Tibial artery (tissue), 4 donors: ENCODE measurements at regions not wholly inside any gene's neighbourhood (a gene's known extent, or its start where the extent isn't known, plus 50 kb on each side); places are given as distances from the start of the nearest gene placed in this dataset.
"Not testable (repeated sequence)": the region's sequence is repeated elsewhere in the genome, so short reads cannot be mapped to it uniquely, and the experiment has no call there.

ENCODE experiments used
- DNase-seq, 2 donors: peaks; one replicate each; pipeline ENCODE4 v3.0.0-alpha.2; 2019
- H3K27ac ChIP-seq, 2 donors: fragments of 200-600 bp; sonication (generic) in 1 of 2; 1 replicate in 1 of 2; 2 replicates in 1 of 2; pipeline ENCODE4 v1.5.1; 2018 to 2019; ENCODE audit warnings: mild to moderate bottlenecking in 1 of 2
- H3K27me3 ChIP-seq, 2 donors: fragments of 200-600 bp; sonication (generic) in 1 of 2; one replicate each; pipeline versions ENCODE4 v1.5.1 to v1.6.0; 2016 to 2019
- H3K36me3 ChIP-seq, 3 donors: fragments of 200-600 bp; sonication (generic) in 2 of 3; one replicate each; pipeline ENCODE4 v1.5.1; 2016 to 2019; ENCODE audit warnings: mild to moderate bottlenecking in 2 of 3
- H3K4me1 ChIP-seq, 4 donors: fragments of 200-600 bp; sonication (generic) in 2 of 4; 1 replicate in 3 of 4; 2 replicates in 1 of 4; pipeline ENCODE4 v1.5.1; 2016 to 2019
- H3K4me3 ChIP-seq, 2 donors: fragments of 200-600 bp; sonication (generic) in 1 of 2; 1 replicate in 1 of 2; 2 replicates in 1 of 2; pipeline ENCODE4 v1.5.1; 2018 to 2019; ENCODE audit warnings: mild to moderate bottlenecking in 2 of 2
- H3K9me3 ChIP-seq, 3 donors: fragments of 200-600 bp; sonication (generic) in 1 of 3; one replicate each; pipeline ENCODE4 v1.5.1; 2016 to 2019
- intact Hi-C: fragments of 100-400 bp; cut with DNase I; formaldehyde crosslinking; loops from one replicate; pipeline ENCODE4 v1.15.0; 2023; ENCODE audit warnings: low total_unique reads
- TF ChIP-seq, protein P1 (sequence below), 2 experiments: fragments of 200-600 bp in 1 of 2; fragments of 450-650 bp in 1 of 2; IDR thresholded peaks; one replicate each; pipeline ENCODE4 v1.5.1; 2017 to 2019; ENCODE audit warnings: antibody characterized with exemption in 2 of 2, mild to moderate bottlenecking in 1 of 2, moderate library complexity in 1 of 2

DNA sequence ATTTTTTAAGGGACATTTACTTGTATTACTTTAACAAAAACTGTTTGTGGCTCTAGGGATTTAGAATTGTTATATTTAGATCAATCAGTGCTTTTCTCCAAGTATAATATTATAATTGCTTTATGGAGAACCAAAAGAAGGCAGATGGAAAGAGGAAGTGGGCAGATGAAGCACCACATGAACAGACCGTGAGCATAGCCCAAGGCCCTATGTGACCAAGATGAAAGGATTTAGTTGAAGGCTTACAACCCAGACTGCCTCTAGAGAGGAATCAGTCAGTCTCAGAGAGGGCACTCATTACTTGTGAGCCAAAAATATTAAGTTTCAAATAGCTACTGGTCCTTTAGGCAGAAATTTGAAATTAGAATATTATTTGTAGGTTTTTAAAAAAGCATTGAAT lies 102.3 kb upstream of the IMPG1 start:
- H3K27ac ChIP-seq, result no peak overlapping the region
- intact Hi-C loops, result no loop called here
- no peak overlapping the region for H3K4me3 ChIP-seq
- H3K9me3 ChIP-seq, result no peaks in the 10 kb centered on the region
- DNase-seq, result no peak
- H3K36me3 ChIP-seq, result no peaks in the 10 kb centered on the region
- no peaks in the 10 kb centered on the region for H3K27me3 ChIP-seq
- TF ChIP-seq, protein P1, sequence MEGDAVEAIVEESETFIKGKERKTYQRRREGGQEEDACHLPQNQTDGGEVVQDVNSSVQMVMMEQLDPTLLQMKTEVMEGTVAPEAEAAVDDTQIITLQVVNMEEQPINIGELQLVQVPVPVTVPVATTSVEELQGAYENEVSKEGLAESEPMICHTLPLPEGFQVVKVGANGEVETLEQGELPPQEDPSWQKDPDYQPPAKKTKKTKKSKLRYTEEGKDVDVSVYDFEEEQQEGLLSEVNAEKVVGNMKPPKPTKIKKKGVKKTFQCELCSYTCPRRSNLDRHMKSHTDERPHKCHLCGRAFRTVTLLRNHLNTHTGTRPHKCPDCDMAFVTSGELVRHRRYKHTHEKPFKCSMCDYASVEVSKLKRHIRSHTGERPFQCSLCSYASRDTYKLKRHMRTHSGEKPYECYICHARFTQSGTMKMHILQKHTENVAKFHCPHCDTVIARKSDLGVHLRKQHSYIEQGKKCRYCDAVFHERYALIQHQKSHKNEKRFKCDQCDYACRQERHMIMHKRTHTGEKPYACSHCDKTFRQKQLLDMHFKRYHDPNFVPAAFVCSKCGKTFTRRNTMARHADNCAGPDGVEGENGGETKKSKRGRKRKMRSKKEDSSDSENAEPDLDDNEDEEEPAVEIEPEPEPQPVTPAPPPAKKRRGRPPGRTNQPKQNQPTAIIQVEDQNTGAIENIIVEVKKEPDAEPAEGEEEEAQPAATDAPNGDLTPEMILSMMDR (IDR thresholded peaks at IDR 0.05), result no peak
- H3K4me1 ChIP-seq, result no peaks in the 10 kb centered on the region

DNA sequence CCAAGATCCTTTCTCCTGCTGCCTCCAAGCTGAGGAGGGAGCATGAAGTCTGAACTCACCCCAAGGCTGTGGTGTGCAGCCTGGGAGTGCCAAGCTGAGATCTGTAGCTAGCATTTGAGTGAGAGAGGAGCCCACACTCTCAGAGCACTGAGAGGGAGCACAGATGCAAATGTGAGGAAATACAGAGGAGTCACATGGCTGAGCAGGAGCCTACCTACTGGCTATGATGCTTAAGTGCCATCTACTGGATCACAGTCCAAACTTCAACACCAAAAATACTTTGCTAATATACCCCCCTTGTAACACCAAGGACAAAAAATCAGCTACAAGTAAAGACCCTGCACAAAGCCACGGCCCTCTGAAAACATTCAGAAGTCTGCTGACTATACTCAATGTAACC lies 94.4 kb upstream of the IMPG1 start:
- H3K9me3 ChIP-seq, result no peaks in the 10 kb centered on the region
- no peaks in the 10 kb centered on the region for H3K36me3 ChIP-seq
- H3K4me3 ChIP-seq, result no peak overlapping the region
- TF ChIP-seq, protein P1 (IDR thresholded peaks at IDR 0.05), result no peak
- H3K4me1 ChIP-seq, result no peaks in the 10 kb centered on the region
- H3K27ac ChIP-seq, result no peak overlapping the region
- no peaks in the 10 kb centered on the region for H3K27me3 ChIP-seq
- no peak for DNase-seq
- intact Hi-C loops, result no loop called here

DNA sequence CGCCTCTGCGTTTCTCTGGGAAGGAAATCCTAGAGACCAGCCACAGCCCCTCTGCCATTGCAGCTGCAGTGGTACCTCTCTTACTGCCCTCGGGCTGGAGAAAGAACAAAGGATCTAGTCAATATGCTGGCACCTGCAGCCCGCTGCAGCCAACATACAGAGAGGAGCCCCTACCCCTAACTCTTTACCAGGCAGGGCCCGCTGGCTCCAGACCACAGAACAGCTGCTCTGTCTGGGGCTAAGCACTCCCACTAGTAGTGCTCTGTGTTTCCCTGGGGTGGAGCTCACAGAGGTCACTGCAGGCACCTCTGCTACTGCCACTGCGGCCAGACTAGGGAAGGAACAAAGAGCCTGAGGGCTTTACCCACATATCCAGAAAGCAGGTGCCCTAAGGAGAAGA lies 93.8 kb upstream of the IMPG1 start:
- no peak for DNase-seq
- intact Hi-C loops, result no loop called here
- no peaks in the 10 kb centered on the region for H3K27me3 ChIP-seq

DNA sequence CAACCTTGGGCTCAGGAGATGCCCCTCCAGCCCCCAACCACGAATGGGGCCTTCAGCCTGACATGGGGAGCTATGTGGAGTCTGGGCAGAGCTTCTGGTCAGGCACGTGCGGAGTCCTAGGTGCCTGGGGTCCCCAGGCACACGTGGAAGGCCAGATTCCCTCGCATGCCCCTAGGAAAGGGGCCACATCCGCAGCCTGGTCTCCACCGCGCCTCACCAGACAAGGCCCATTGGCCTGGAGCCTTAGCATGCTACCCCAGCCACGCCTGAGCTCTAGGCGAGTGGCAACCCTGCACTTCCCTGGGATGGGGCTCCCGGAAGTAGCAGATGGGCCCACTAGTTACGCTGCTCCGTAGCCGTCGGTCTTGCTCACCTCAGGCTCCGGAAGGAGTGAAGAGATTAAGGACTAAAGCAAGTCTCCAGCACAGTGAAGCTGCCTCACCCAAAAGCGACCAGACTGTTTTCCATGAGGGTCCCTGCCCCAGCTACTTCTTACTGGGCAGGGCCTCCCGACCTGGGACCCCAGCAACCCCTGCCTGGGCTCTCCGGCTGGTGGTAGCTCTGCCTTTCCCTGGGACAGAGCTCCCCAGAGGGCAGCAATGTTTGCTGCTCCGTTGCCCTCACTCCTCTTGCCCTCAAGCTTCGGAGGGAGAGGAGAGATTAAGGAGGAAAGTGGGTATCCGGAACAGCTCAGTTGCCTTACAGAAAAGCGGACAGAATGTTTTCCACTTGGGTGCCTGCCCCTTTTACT lies 93.2 kb upstream of the IMPG1 start:
- intact Hi-C loops, result loop anchor here (2.0 kb wide), 1 partner anchor 73 kb away; no protein-coding TSS in a partner anchor
- Histone ChIP-seq H3K9me3 (no peaks in the 10 kb centered on the region), H3K4me1 (no peaks in the 10 kb centered on the region), H3K4me3 (no peak overlapping the region), H3K27ac (no peak overlapping the region), H3K27me3 (no peaks in the 10 kb centered on the region), H3K36me3 (no peaks in the 10 kb centered on the region)
- no peak for DNase-seq
- TF ChIP-seq, protein P1 (IDR thresholded peaks at IDR 0.05), result no peak

More for the DNA sequence above, 93.8 kb upstream of the IMPG1 start:
- no peaks in the 10 kb centered on the region for H3K4me1 ChIP-seq
- no peaks in the 10 kb centered on the region for H3K36me3 ChIP-seq
- TF ChIP-seq, protein P1 (IDR thresholded peaks at IDR 0.05), result no peak
- H3K9me3 ChIP-seq, result no peaks in the 10 kb centered on the region
- H3K4me3 ChIP-seq, result no peak overlapping the region
- no peak overlapping the region for H3K27ac ChIP-seq

DNA sequence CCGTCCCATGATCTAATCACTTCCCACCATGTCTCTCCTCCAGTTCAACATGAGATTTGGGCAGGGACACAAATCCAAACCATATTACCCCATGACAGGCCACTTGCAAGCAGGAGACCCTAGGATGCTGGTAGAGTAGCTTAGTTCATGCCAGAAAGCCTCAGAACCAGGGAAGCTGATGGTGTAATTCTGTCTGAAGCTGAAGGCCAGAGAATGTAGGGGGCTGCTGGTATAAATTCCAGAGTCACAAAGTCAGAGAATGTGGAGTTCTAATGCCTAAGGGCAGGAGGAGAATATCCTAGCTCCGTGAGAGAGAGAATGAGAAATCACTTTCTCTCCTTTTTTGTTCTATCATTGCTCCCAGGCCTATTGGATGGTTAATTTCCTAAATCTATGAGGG lies 90.3 kb upstream of the IMPG1 start:
- TF ChIP-seq, protein P1 (IDR thresholded peaks at IDR 0.05), result no peak
- no peak for DNase-seq
- H3K4me3 ChIP-seq, result no peak overlapping the region
- H3K36me3 ChIP-seq, result no peaks in the 10 kb centered on the region
- no peaks in the 10 kb centered on the region for H3K27me3 ChIP-seq
- no peak overlapping the region for H3K27ac ChIP-seq
- intact Hi-C loops, result no loop called here
- no peaks in the 10 kb centered on the region for H3K4me1 ChIP-seq
- peaks cover 0 to 7% (median 5%) of the 10 kb centered on the region in 3 donors for H3K9me3 ChIP-seq

DNA sequence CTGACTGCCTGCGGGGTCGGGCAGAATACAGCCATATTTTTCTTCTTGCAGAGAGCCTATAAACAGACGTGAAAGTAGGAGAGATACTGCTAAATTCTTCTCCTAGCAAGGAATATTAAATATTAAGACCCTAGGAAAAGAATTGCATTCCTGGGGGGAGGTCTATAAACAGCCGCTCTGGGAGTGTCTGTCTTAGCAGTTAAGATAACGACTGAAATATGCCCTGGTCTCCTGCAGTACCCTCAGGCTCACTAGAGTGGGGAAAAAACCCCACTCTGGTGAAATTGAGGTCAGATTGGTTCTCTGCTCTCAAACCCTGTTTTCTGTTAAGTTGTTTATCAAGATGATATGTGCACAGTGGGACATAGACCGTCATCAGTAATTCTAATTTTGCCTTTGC lies 85.3 kb upstream of the IMPG1 start:
- DNase-seq, H3K9me3 ChIP-seq, H3K4me3 ChIP-seq, intact Hi-C loops, H3K27me3 ChIP-seq, H3K27ac ChIP-seq, H3K36me3 ChIP-seq, H3K4me1 ChIP-seq: not testable (repeated sequence)
